SK-N-MC (cell line): ENCODE measurements at regions not wholly inside any gene's neighbourhood (a gene's known extent, or its start where the extent isn't known, plus 50 kb on each side); places are given as distances from the start of the nearest gene placed in this dataset.

Experiments
- EZH2 ChIP-seq: fragments of 200-600 bp; sonication (generic); IDR thresholded peaks from one replicate; pipeline ENCODE4 v1.6.1; 2017; ENCODE audit warnings: antibody characterized with exemption
- FOXP2 ChIP-seq: optimal IDR thresholded peaks from 2 replicates; pipeline ENCODE3; 2011; ENCODE audit warnings: mild to moderate bottlenecking, moderate library complexity; ENCODE audit not compliant: insufficient read depth; ENCODE audit errors: extremely low read length, control extremely low read depth
- POLR2AphosphoS5 ChIP-seq: IDR thresholded peaks from 2 replicates; pipeline ENCODE4 v1.6.1; 2012; ENCODE audit warnings: mild to moderate bottlenecking, low read depth, low read length, borderline replicate concordance

DNA sequence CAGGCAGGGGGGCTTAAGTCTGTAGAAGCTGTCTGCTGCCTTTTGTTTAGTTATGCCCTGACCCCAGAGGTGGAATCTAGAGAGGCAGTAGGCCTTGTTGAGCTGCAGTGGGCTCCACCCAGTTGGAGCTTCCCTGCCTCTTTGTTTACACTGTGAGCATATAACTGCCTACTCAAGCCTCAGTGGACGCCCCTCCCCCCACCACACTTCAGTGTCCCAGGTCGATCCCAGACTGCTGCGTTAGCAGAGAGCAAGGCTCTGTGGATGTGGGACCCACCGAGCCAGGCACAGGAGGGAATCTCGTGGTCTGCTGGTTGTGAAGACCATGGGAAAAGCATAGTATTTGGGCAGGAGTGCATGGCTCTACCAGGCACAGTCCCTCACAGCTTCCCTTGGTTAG lies 446.8 kb upstream of the RARB start:
- TF ChIP-seq EZH2 = no peak
- no peak for TF ChIP-seq POLR2AphosphoS5
- no peak for TF ChIP-seq FOXP2
